ENCODE measurements at regions not wholly inside any gene's neighbourhood (a gene's known extent, or its start where the extent isn't known, plus 50 kb on each side); places are given as distances from the start of the nearest gene placed in this dataset.

GRCh38 chr3:34859746-34860145 is 779.6 kb upstream of the ARPP21 start:
- Histone ChIP-seq H3K36me3 (ENCODE audit: insufficient read depth, low read length) (no peaks in the 10 kb centered on the region), H3K27me3 (ENCODE audit: insufficient read depth, low read depth, low read length) (no peaks in the 10 kb centered on the region), H3K79me2 (replicated peaks; ENCODE audit: insufficient read depth, low read length) (no peaks in the 10 kb centered on the region), H3F3A (ENCODE audit: insufficient read depth, low read length, poor library complexity, severe bottlenecking) (peaks cover 4% of the 10 kb centered on the region), H3K4me3 (ENCODE audit: low read length) (no peak overlapping the region), H2AFZ (ENCODE audit: low read depth, low read length) (no peak overlapping the region), H3K9me3 (ENCODE audit: low read length) (no peaks in the 10 kb centered on the region), H3K9ac (ENCODE audit: low read length) (no peak overlapping the region), H4K20me1 (ENCODE audit: insufficient read depth) (no peaks in the 10 kb centered on the region), H3K9me2 (ENCODE audit: insufficient read depth, low read length) (no peaks in the 10 kb centered on the region), H3K4me2 (ENCODE audit: low read length) (no peak overlapping the region), H3K27ac (ENCODE audit: low read length) (no peak overlapping the region)
- no peak for TF ChIP-seq RAD21 (conservative IDR thresholded peaks at IDR 0.05)
- TF ChIP-seq, protein P1, sequence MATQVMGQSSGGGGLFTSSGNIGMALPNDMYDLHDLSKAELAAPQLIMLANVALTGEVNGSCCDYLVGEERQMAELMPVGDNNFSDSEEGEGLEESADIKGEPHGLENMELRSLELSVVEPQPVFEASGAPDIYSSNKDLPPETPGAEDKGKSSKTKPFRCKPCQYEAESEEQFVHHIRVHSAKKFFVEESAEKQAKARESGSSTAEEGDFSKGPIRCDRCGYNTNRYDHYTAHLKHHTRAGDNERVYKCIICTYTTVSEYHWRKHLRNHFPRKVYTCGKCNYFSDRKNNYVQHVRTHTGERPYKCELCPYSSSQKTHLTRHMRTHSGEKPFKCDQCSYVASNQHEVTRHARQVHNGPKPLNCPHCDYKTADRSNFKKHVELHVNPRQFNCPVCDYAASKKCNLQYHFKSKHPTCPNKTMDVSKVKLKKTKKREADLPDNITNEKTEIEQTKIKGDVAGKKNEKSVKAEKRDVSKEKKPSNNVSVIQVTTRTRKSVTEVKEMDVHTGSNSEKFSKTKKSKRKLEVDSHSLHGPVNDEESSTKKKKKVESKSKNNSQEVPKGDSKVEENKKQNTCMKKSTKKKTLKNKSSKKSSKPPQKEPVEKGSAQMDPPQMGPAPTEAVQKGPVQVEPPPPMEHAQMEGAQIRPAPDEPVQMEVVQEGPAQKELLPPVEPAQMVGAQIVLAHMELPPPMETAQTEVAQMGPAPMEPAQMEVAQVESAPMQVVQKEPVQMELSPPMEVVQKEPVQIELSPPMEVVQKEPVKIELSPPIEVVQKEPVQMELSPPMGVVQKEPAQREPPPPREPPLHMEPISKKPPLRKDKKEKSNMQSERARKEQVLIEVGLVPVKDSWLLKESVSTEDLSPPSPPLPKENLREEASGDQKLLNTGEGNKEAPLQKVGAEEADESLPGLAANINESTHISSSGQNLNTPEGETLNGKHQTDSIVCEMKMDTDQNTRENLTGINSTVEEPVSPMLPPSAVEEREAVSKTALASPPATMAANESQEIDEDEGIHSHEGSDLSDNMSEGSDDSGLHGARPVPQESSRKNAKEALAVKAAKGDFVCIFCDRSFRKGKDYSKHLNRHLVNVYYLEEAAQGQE (IDR thresholded peaks at IDR 0.05; ENCODE audit: borderline replicate concordance) = no peak
- TF ChIP-seq EP300 (conservative IDR thresholded peaks at IDR 0.05; ENCODE audit: poor library complexity, severe bottlenecking) = no peak
- TF ChIP-seq, protein P2, sequence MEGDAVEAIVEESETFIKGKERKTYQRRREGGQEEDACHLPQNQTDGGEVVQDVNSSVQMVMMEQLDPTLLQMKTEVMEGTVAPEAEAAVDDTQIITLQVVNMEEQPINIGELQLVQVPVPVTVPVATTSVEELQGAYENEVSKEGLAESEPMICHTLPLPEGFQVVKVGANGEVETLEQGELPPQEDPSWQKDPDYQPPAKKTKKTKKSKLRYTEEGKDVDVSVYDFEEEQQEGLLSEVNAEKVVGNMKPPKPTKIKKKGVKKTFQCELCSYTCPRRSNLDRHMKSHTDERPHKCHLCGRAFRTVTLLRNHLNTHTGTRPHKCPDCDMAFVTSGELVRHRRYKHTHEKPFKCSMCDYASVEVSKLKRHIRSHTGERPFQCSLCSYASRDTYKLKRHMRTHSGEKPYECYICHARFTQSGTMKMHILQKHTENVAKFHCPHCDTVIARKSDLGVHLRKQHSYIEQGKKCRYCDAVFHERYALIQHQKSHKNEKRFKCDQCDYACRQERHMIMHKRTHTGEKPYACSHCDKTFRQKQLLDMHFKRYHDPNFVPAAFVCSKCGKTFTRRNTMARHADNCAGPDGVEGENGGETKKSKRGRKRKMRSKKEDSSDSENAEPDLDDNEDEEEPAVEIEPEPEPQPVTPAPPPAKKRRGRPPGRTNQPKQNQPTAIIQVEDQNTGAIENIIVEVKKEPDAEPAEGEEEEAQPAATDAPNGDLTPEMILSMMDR (IDR thresholded peaks at IDR 0.05; ENCODE audit: poor library complexity, severe bottlenecking) = no peak
- TF ChIP-seq TAF1 (IDR thresholded peaks at IDR 0.05; ENCODE audit: low read depth) = no peak
- no peak for TF ChIP-seq POLR2AphosphoS5 (IDR thresholded peaks at IDR 0.05)

- Histone ChIP-seq H3F3A (ENCODE audit: insufficient read depth, low read length, poor library complexity, severe bottlenecking) (no peaks in the 10 kb centered on the region), H4K20me1 (ENCODE audit: insufficient read depth) (no peaks in the 10 kb centered on the region), H2AFZ (ENCODE audit: low read depth, low read length) (no peak overlapping the region), H3K9me3 (ENCODE audit: low read length) (no peaks in the 10 kb centered on the region), H3K36me3 (ENCODE audit: insufficient read depth, low read length) (no peaks in the 10 kb centered on the region), H3K27ac (ENCODE audit: low read length) (no peak overlapping the region), H3K4me3 (ENCODE audit: low read length) (no peak overlapping the region), H3K79me2 (replicated peaks; ENCODE audit: insufficient read depth, low read length) (no peaks in the 10 kb centered on the region), H3K9ac (ENCODE audit: low read length) (no peak overlapping the region), H3K9me2 (ENCODE audit: insufficient read depth, low read length) (no peaks in the 10 kb centered on the region), H3K27me3 (ENCODE audit: insufficient read depth, low read depth, low read length) (no peaks in the 10 kb centered on the region), H3K4me2 (ENCODE audit: low read length) (no peak overlapping the region)
- TF ChIP-seq SMC3 (conservative IDR thresholded peaks at IDR 0.05; ENCODE audit: poor library complexity) (no peak), EP300 (conservative IDR thresholded peaks at IDR 0.05; ENCODE audit: poor library complexity, severe bottlenecking) (no peak), TAF1 (IDR thresholded peaks at IDR 0.05; ENCODE audit: low read depth) (no peak), RAD21 (conservative IDR thresholded peaks at IDR 0.05) (no peak), MXI1 (conservative IDR thresholded peaks at IDR 0.05; ENCODE audit: poor library complexity, severe bottlenecking) (no peak), POLR2AphosphoS5 (IDR thresholded peaks at IDR 0.05) (no peak), EZH2 (IDR thresholded peaks at IDR 0.05; ENCODE audit: borderline replicate concordance, insufficient read depth, low read length, poor library complexity, severe bottlenecking) (no peak)
- TF ChIP-seq, protein P1 (IDR thresholded peaks at IDR 0.05; ENCODE audit: borderline replicate concordance) = no peak
- TF ChIP-seq, protein P2 (IDR thresholded peaks at IDR 0.05; ENCODE audit: poor library complexity, severe bottlenecking) = no peak
Measured at GRCh38 chr3:34862456-34862855, 776.9 kb upstream of the ARPP21 start.

Data from neural cell (in vitro differentiated cells).